GM21717 (cell line): ENCODE measurements at regions not wholly inside any gene's neighbourhood (a gene's known extent, or its start where the extent isn't known, plus 50 kb on each side); places are given as distances from the start of the nearest gene placed in this dataset.

ENCODE experiments used
- ATAC-seq: cut with Tn5 transposase; IDR thresholded peaks from one replicate; pipeline ENCODE4 v1.9.1; 2021; ENCODE audit warnings: mild to moderate bottlenecking, moderate library complexity; ENCODE audit not compliant: unreplicated experiment

- ATAC-seq: no peak
Measured at GRCh38 chr2:38427936-38428335, 50.9 kb upstream of the ATL2 start.

GRCh38 chr2:38427054-38427453, 50.0 kb upstream of the ATL2 start:
- ATAC-seq: no peak
